PC-3 (cell line): ENCODE measurements at regions not wholly inside any gene's neighbourhood (a gene's known extent, or its start where the extent isn't known, plus 50 kb on each side); places are given as distances from the start of the nearest gene placed in this dataset.

Source experiments
- ATAC-seq: fragments of 200-7000 bp; cut with Tn5 transposase; 2 replicates; pipeline ENCODE4 v1.9.1; 2020; ENCODE audit warnings: mild to moderate bottlenecking, moderate library complexity
- BruUV-seq: library from RNA; stranded (reverse); fragments of 400-500 nt; replicated peaks from 2 replicates; lab custom pipeline; 2021; lab: Mats Ljungman, UMichigan
- CTCF ChIA-PET: fragments of 300-600 bp; sonication (Branson Sonifier 250); formaldehyde crosslinking; loops from one replicate; lab custom pipeline; 2022; ENCODE audit warnings: antibody characterized with exemption; lab: Charles Lee
- POLR2A ChIA-PET: fragments of 300-600 bp; sonication (Branson Sonifier 250); formaldehyde crosslinking; loops from one replicate; lab custom pipeline; 2022; ENCODE audit warnings: antibody characterized with exemption; ENCODE audit not compliant: unreplicated experiment; lab: Charles Lee
- DNase-seq: peaks from one replicate; pipeline ENCODE4 v3.0.0-alpha.2; 2015
- H2AFZ ChIP-seq: fragments of 300-600 bp; sonication (generic); 2 replicates; pipeline ENCODE4 v1.6.0; 2016; ENCODE audit warnings: antibody characterized with exemption, low read length
- H3F3A ChIP-seq: fragments of 300-600 bp; sonication (generic); one replicate; pipeline ENCODE4 v1.6.0; 2017; ENCODE audit warnings: antibody characterized with exemption, low read length, control low read depth, mild to moderate bottlenecking; ENCODE audit not compliant: unreplicated experiment
- H3K27ac ChIP-seq: fragments of 300-600 bp; sonication (generic); 2 replicates; pipeline ENCODE4 v1.5.1; 2016; ENCODE audit warnings: mild to moderate bottlenecking, low read length
- H3K27me3 ChIP-seq: fragments of 300-600 bp; sonication (generic); 2 replicates; pipeline ENCODE4 v1.6.1; 2016; ENCODE audit warnings: low read length, mixed read lengths
- H3K36me3 ChIP-seq: fragments of 300-600 bp; sonication (generic); 2 replicates; pipeline ENCODE4 v1.6.1; 2016; ENCODE audit warnings: low read depth, mixed run types, low read length, mixed read lengths
- H3K4me1 ChIP-seq: fragments of 300-600 bp; sonication (generic); 2 replicates; pipeline ENCODE4 v1.5.1; 2016; ENCODE audit warnings: low read length; ENCODE audit not compliant: insufficient read depth
- H3K4me2 ChIP-seq: fragments of 300-600 bp; sonication (generic); 2 replicates; pipeline ENCODE4 v1.6.0; 2016; ENCODE audit warnings: low read length
- H3K4me3 ChIP-seq: fragments of 300-600 bp; sonication (generic); 2 replicates; pipeline ENCODE4 v1.5.1; 2016; ENCODE audit warnings: mild to moderate bottlenecking, low read length, mixed read lengths
- H3K79me2 ChIP-seq: fragments of 300-600 bp; sonication (generic); 2 replicates; pipeline ENCODE4 v1.6.1; 2017; ENCODE audit warnings: low read length, mixed read lengths
- H3K9ac ChIP-seq: fragments of 300-600 bp; sonication (generic); 2 replicates; pipeline ENCODE4 v1.6.0; 2016; ENCODE audit warnings: mild to moderate bottlenecking, low read length
- H3K9me2 ChIP-seq: fragments of 300-600 bp; sonication (generic); replicated peaks from 2 replicates; pipeline ENCODE4 v1.6.1; 2016; ENCODE audit warnings: mixed run types, low read length, mixed read lengths
- H3K9me3 ChIP-seq: fragments of 300-600 bp; sonication (generic); 2 replicates; pipeline ENCODE4 v1.6.1; 2016; ENCODE audit warnings: low read length, mixed read lengths
- H4K20me1 ChIP-seq: fragments of 300-600 bp; sonication (generic); 2 replicates; pipeline ENCODE4 v1.6.1; 2016; ENCODE audit warnings: low read length, mixed read lengths
- CTCF ChIP-seq: fragments of 300-600 bp; sonication (generic); conservative IDR thresholded peaks from 2 replicates; pipeline ENCODE4 v1.5.1; 2017; ENCODE audit warnings: antibody characterized with exemption, low read depth, mild to moderate bottlenecking, low read length
- EZH2 ChIP-seq: fragments of 300-600 bp; sonication (generic); IDR thresholded peaks from one replicate; pipeline ENCODE4 v1.6.1; 2017; ENCODE audit warnings: antibody characterized with exemption, mild to moderate bottlenecking, low read length; ENCODE audit not compliant: unreplicated experiment
- EZH2phosphoT487 ChIP-seq: fragments of 300-600 bp; sonication (generic); IDR thresholded peaks from 2 replicates; pipeline ENCODE4 v1.6.1; 2018; ENCODE audit warnings: mild to moderate bottlenecking, antibody characterized with exemption, low read length, borderline replicate concordance
- intact Hi-C: fragments of 100-400 bp; cut with micrococcal nuclease; formaldehyde crosslinking; loops from 2 replicates; pipeline ENCODE4 v1.9.0; 2023

- Histone ChIP-seq H3K36me3 (no peaks in the 10 kb centered on the region), H3K27me3 (peaks cover 11% of the 10 kb centered on the region), H3F3A (no peaks in the 10 kb centered on the region), H3K4me3 (no peak overlapping the region), H3K79me2 (no peaks in the 10 kb centered on the region), H3K9me2 (no peaks in the 10 kb centered on the region), H3K4me2 (no peak overlapping the region), H2AFZ (no peak overlapping the region), H3K4me1 (no peaks in the 10 kb centered on the region), H3K9me3 (peaks cover 20% of the 10 kb centered on the region; the same call in 1 of the 2 replicates), H3K27ac (no peak overlapping the region), H3K9ac (no peak overlapping the region), H4K20me1 (no peaks in the 10 kb centered on the region)
- ChIA-PET CTCF (no interaction called here), POLR2A (no interaction called here)
- DNase-seq (no peak), ATAC-seq (no peak)
- intact Hi-C loops = no loop called here
- TF ChIP-seq EZH2phosphoT487 (no peak), EZH2 (no peak)
- BruUV-seq = no TSS peak
Observed at GRCh38 chr1:224863486-224863885, 66.0 kb upstream of the DNAH14 start.

- POLR2A ChIA-PET = no interaction called here
- Histone ChIP-seq H3K9ac (no peak overlapping the region), H3K79me2 (no peaks in the 10 kb centered on the region), H4K20me1 (no peaks in the 10 kb centered on the region), H3K27me3 (peaks cover 9% of the 10 kb centered on the region), H3K4me3 (no peak overlapping the region), H2AFZ (no peak overlapping the region), H3K4me2 (no peak overlapping the region), H3K9me3 (peaks cover 20% of the 10 kb centered on the region; the same call in 1 of the 2 replicates), H3K4me1 (no peaks in the 10 kb centered on the region), H3K27ac (no peak overlapping the region), H3F3A (no peaks in the 10 kb centered on the region), H3K36me3 (no peaks in the 10 kb centered on the region), H3K9me2 (no peaks in the 10 kb centered on the region)
- intact Hi-C loops = no loop called here
- TF ChIP-seq EZH2phosphoT487 = no peak
- no peak for TF ChIP-seq CTCF
- TF ChIP-seq EZH2 = no peak
- DNase-seq = no peak
- BruUV-seq = no TSS peak
- CTCF ChIA-PET = no interaction called here
- no peak for ATAC-seq
Observed at GRCh38 chr1:224864006-224864405, 65.5 kb upstream of the DNAH14 start.

GRCh38 chr1:224865510-224865909 is 64.0 kb upstream of the DNAH14 start:
- intact Hi-C loops = no loop called here
- H3K4me1 ChIP-seq = no peaks in the 10 kb centered on the region
- POLR2A ChIA-PET = no interaction called here
- H3K27me3 ChIP-seq = peaks cover 3% of the 10 kb centered on the region
- BruUV-seq = no TSS peak
- ATAC-seq (no peak), DNase-seq (no peak)
- CTCF ChIA-PET = interaction anchor here (0.6 to 1.0 kb wide), 2 partner anchors 14 to 110 kb away, joined by 3 to 4 read pairs; no protein-coding TSS in a partner anchor
- H3K27ac ChIP-seq = no peak overlapping the region
- no peak for TF ChIP-seq EZH2phosphoT487
- TF ChIP-seq EZH2 = no peak
- no peak for TF ChIP-seq CTCF
- no peak overlapping the region for H3K4me3 ChIP-seq
- H2AFZ ChIP-seq = no peak overlapping the region
- H3K4me2 ChIP-seq = no peak overlapping the region
- H4K20me1 ChIP-seq = no peaks in the 10 kb centered on the region
- no peak overlapping the region for H3K9ac ChIP-seq
- peaks cover 20% of the 10 kb centered on the region; the same call in 1 of the 2 replicates for H3K9me3 ChIP-seq
- no peaks in the 10 kb centered on the region for H3F3A ChIP-seq
- H3K79me2 ChIP-seq = no peaks in the 10 kb centered on the region
- no peaks in the 10 kb centered on the region for H3K36me3 ChIP-seq
- H3K9me2 ChIP-seq = no peaks in the 10 kb centered on the region
